Neural crest cell (in vitro differentiated cells): ENCODE measurements at regions not wholly inside any gene's neighbourhood (a gene's known extent, or its start where the extent isn't known, plus 50 kb on each side); places are given as distances from the start of the nearest gene placed in this dataset.

Source experiments
- DNase-seq: peaks from one replicate; pipeline ENCODE4 v3.0.0; 2021; ENCODE audit warnings: low read depth, mixed read lengths, low spot score
- H3K27ac Mint-ChIP-seq: one replicate; pipeline ENCODE4 v1.8.0; 2021; ENCODE audit warnings: mild to moderate bottlenecking, mixed read lengths; ENCODE audit not compliant: unreplicated experiment
- H3K27me3 Mint-ChIP-seq: 2 replicates; pipeline ENCODE4 v1.8.0; 2021; ENCODE audit warnings: low read depth, mild to moderate bottlenecking, mixed read lengths
- H3K36me3 Mint-ChIP-seq: 2 replicates; pipeline ENCODE4 v1.8.0; 2021; ENCODE audit warnings: low read depth, mild to moderate bottlenecking, mixed read lengths
- H3K4me1 Mint-ChIP-seq: 2 replicates; pipeline ENCODE4 v1.8.0; 2021; ENCODE audit warnings: mixed read lengths
- H3K4me3 Mint-ChIP-seq: one replicate; pipeline ENCODE4 v1.8.0; 2021; ENCODE audit warnings: mild to moderate bottlenecking, mixed read lengths
- H3K9me3 Mint-ChIP-seq: 2 replicates; pipeline ENCODE4 v1.8.0; 2021; ENCODE audit warnings: mixed read lengths
- TF ChIP-seq, protein P1 (sequence below): fragments of 200-600 bp; sonication (generic); conservative IDR thresholded peaks from 2 replicates; pipeline ENCODE4 v1.5.0; 2021; ENCODE audit warnings: antibody characterized with exemption, mild to moderate bottlenecking

DNA sequence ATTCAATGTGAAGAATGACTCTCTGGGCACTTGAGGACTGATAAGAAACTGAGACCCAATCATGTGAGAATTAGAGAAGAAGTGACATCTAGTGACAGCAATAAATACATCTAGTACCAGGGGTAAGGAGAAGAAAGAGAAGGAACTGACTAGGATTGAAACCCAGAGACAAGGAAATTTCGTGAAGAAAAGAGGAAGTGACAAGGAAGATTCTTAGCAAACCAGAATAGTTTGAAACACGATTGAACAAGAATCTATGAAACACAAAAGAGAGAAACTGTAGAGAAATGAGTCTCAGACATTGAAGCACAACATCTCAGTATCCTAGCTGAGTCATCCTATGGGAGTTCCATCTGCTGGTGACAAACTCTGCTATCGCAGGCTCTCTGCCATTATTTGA, 571.9 kb upstream of the PKDCC start:
- DNase-seq: no peak
- Mint-ChIP-seq H3K36me3 (no peaks in the 10 kb centered on the region), H3K27me3 (no peaks in the 10 kb centered on the region), H3K9me3 (peaks cover 5% of the 10 kb centered on the region), H3K27ac (no peak overlapping the region), H3K4me1 (no peaks in the 10 kb centered on the region), H3K4me3 (no peak overlapping the region)
- TF ChIP-seq, protein P1, sequence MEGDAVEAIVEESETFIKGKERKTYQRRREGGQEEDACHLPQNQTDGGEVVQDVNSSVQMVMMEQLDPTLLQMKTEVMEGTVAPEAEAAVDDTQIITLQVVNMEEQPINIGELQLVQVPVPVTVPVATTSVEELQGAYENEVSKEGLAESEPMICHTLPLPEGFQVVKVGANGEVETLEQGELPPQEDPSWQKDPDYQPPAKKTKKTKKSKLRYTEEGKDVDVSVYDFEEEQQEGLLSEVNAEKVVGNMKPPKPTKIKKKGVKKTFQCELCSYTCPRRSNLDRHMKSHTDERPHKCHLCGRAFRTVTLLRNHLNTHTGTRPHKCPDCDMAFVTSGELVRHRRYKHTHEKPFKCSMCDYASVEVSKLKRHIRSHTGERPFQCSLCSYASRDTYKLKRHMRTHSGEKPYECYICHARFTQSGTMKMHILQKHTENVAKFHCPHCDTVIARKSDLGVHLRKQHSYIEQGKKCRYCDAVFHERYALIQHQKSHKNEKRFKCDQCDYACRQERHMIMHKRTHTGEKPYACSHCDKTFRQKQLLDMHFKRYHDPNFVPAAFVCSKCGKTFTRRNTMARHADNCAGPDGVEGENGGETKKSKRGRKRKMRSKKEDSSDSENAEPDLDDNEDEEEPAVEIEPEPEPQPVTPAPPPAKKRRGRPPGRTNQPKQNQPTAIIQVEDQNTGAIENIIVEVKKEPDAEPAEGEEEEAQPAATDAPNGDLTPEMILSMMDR: no peak

- Mint-ChIP-seq H3K9me3 (peaks cover 8% of the 10 kb centered on the region), H3K36me3 (no peaks in the 10 kb centered on the region), H3K4me3 (no peak overlapping the region), H3K27me3 (no peaks in the 10 kb centered on the region), H3K27ac (no peak overlapping the region), H3K4me1 (no peaks in the 10 kb centered on the region)
- no peak for DNase-seq
- TF ChIP-seq, protein P1: no peak
These were observed 565.2 kb upstream of the PKDCC start for GRCh38 chr2:41482659-41483058.

DNA sequence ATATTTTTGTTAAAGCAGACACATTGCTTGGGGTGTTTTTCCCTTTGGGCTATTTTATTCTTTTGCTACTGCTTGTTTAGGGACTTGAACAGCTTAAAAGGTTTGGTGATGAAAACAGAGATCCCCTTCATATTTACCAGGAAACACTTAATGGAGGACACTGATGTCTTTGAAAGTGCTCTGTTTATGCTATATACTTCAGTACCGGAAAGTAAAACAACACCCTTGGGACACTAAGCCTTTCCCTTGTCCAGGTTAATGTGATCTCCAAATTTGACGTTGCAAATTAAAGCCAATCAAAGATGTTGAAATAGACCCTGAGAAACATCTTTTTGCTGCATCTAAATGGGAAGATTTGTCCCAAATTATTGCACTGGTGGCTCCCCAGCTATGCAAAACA, 564.6 kb upstream of the PKDCC start:
- Mint-ChIP-seq H3K4me1 (no peaks in the 10 kb centered on the region), H3K4me3 (no peak overlapping the region), H3K27me3 (no peaks in the 10 kb centered on the region), H3K27ac (no peak overlapping the region), H3K9me3 (peaks cover 8% of the 10 kb centered on the region), H3K36me3 (no peaks in the 10 kb centered on the region)
- TF ChIP-seq, protein P1: no peak
- no peak for DNase-seq

DNA sequence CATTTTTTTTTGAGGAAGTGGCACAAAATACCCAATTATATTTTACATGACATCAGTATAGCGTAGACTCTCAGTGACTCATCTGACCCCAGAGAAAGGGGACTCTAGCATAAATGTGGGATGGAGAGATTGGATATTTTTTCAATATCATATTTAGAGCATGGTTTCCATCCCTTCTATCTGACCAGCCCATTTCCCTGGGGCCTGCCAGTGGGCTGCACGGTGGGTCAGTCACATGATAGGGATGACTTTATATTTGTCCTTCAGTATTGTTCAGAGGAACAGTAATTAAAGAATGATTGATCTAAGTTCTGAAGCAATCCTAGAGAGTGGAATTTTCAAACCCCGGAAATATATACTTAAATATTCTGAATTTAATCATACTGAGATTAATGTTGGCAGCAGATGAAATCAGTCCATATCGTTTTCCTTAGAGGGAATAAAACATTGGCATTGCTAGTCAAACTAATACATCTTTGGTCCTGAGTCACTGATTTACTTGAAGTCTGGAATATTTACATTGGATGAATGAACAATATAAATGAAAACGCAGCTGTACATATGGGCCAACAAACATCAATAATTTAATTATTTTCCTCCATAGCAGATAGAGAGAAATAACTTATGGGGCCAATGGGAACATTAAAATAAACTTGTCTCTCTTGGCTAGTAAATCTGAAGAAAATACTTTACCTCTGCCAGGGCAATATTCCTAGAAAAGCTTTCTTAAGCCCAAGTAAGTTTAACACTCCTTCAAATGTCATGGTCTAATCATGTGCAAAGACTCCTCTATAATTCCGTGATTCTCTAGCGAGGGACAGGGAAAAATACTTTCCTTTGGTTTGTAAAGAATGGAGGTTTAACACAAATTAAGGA, 563.6 kb upstream of the PKDCC start:
- no peak for DNase-seq
- TF ChIP-seq, protein P1: no peak
- Mint-ChIP-seq H3K4me1 (no peaks in the 10 kb centered on the region), H3K9me3 (peaks cover 8% of the 10 kb centered on the region), H3K27me3 (no peaks in the 10 kb centered on the region), H3K36me3 (no peaks in the 10 kb centered on the region), H3K27ac (no peak overlapping the region), H3K4me3 (no peak overlapping the region)

DNA sequence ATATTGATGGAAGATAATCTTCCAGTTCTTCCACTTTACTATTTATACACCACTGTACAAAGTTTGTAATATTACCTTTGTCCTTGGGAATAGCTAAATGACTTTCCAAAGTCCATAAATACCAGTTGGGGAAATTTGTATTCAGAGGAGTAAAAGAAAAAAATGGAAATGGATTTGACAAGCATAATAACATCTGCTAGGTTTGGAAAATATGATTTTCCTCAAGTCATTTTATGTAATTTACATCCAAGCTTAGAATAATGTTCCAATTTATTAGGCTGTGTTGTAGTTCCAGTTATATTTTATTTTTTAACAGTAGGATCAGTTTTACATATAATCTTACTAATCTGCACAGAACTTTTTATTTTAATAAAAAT, 563.0 kb upstream of the PKDCC start:
- H3K4me1 Mint-ChIP-seq: no peaks in the 10 kb centered on the region
- H3K9me3 Mint-ChIP-seq: peaks cover 8% of the 10 kb centered on the region
- no peaks in the 10 kb centered on the region for H3K36me3 Mint-ChIP-seq
- H3K27ac Mint-ChIP-seq: no peak overlapping the region
- no peak for DNase-seq
- no peaks in the 10 kb centered on the region for H3K27me3 Mint-ChIP-seq
- H3K4me3 Mint-ChIP-seq: no peak overlapping the region
- TF ChIP-seq, protein P1: no peak
